ENCODE measurements at regions not wholly inside any gene's neighbourhood (a gene's known extent, or its start where the extent isn't known, plus 50 kb on each side); places are given as distances from the start of the nearest gene placed in this dataset.

DNA sequence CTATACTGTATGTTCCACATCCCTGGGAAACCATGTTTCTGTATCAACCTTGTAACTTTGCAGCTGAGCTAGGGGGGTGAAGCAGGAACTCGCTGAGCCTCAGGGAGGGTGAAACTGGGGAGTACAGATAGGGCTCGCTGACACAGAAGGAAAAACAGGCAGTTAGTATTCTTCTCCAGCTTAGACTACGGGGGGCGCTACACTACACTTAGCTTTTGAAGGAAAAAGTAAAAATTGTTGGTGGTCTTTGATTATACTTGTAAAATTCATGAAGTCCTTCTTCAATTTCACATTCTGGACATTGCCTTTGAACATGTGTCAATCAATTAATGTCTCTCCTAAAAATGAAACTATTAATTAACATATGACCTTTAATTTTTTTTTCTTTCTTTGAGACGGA lies 73.5 kb upstream of the RGMA start:
- DNase-seq (ENCODE audit: low spot score): no peak

DNA sequence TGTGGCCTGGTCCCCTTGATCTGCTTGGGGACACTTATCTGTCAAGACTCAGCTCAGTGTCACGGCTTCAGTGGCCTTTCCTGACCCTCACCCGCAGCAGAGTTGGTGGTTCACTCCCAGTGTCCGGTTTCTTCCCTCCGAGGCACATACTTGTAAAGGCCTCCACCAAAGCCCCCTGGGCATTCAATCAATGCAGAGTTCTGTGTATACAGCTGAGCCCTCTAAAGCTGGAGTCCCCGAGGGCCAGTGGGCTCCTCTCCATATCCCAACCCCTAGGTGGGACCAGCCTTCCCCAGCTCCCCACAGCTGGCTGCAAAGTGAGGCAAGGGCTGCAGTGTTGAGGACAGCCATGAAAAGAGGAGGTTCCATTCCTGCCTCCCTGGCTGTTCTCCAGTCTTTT lies 70.9 kb upstream of the RGMA start:
- DNase-seq (ENCODE audit: low spot score): no peak

DNA sequence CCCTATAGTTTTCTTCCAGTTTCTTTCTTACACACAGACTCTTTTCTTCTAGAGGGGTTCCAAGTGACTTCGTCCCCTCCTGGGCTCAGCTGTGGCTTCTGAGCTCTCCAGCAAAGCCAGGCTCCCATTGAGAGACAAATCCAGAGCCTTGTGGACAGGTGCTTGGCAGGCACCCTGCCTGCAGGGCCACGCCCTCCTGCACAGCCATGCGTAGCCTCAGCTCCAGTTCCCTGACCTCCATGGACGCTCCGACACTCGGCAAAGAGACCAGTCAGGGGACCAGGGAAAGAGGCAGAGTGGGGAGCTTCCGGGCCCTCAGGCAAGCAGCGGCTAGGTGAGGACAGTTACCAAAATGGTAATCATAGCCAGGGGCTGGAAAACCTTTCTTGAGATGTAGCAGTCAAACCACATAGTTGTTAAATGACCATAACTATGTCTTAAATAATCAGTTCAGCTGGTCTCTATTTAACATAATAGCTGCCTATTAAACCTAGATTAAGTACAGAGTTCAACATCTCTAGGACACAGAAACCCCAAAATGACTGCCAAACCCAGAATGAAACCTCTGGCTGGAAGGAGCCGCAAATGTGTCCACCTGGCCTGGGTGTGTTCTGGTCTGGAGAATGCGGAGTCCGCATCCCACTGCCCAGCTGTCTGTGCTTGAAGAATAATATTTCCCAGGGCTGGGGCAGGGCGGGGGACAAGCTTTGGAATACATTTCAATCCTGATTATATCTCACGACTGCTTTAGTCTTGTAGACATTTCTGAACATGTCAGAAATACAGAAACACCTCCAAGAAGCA lies 69.3 kb upstream of the RGMA start:
- DNase-seq (ENCODE audit: low spot score): no peak

DNA sequence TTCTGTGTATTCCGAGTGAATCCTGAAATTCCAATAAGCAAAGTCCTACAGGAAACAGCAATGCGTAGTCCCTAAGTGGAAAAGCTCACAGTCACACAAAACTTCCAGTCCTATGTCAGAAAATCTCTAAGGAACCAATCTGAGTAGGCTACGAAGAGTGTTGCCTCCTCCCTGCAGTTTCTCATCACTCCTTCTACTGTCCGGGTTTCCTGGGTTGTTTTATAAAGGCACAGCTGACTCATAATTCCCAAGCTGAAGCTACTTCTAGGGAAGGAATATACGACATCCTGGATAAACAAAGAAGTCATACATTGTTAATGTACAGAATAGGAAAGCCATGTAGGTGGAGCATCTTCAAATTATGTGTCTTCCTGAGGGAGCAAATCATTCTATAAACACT lies 65.7 kb upstream of the RGMA start:
- DNase-seq (ENCODE audit: low spot score): no peak

DNA sequence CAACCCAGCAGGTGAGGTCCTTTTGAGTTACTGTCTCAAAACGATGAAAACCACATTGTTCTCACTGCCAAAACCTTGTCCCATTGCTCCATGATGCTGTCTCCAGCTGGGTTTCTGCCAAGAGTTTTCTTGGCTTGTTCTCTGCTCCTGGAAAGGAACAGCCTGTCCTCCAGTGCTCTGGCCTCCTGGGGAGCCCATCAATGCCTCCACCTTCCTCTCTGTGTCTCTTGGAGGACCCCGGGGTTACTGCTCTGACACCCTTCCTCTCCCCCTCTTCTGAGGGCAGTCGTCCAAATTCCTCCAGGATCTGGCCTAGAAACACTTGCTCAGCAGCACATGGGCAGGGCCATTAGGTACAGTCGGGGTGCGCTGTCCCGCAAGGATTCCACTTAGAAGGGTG lies 63.9 kb upstream of the RGMA start:
- no peak for DNase-seq (ENCODE audit: low spot score)

DNA sequence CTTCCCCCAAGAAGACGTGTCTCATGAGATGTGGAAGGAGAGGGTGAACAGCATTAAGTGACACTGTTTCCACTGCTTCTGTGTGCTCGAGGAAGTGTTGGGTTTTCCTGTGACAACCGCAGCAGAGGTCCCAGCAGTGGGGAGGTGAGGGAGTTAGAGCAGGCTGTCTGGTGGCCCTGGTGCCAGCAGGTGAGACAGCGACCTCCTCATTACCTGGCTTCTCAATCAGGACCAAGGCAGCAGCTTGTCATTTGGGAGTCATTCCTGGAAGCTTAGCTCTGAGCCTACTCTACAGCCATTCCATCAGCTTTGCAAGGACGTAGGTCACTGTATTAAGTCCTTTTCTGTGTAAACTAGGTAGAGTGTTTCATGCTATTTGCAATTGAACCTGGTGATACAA lies 63.3 kb upstream of the RGMA start:
- no peak for DNase-seq (ENCODE audit: low spot score)

DNA sequence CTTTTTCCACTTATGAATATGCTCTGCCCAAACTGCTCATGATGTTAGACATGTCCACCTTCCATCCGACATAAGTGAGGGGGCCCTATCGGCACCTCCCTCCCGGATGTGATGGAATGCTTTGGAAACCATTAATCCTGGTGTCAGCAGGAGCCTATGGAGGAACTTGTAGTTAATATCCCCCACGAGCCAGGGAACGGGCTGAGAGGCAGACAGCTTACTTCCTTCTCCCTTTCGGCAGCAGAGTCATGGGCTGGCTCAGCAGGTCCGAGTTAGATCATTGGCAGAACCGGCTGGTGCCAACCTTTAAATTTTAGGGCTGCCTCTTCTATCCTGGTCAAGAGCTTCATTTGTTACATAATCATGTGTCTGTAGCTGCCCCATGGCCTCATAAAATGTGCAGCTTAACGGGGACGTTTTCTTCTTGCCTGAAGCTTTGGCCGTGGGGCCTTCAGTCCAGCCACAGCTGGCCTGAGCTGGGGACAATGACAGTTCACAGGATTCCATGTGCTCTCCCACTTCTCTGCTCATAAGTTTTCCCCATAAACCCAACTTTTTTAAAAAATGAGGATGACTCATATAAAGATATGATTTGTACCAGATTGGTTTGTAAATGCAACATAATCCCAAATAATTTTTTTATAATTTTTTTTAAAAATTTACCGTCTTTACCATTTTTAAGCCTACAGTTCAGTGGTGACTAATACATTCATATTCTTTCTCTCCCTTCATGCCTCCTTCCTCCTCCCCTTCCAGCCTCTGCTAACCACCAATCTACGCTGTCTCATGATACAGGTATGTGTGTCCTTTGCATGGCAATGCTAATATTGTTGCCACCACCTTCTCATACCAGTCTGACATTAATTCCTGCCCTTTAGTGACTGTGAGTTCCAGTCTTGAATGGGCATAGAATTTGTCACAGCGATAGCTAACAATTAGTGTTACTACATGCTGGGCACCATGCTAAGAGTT lies 62.2 kb upstream of the RGMA start:
- no peak for DNase-seq (ENCODE audit: low spot score)

DNA sequence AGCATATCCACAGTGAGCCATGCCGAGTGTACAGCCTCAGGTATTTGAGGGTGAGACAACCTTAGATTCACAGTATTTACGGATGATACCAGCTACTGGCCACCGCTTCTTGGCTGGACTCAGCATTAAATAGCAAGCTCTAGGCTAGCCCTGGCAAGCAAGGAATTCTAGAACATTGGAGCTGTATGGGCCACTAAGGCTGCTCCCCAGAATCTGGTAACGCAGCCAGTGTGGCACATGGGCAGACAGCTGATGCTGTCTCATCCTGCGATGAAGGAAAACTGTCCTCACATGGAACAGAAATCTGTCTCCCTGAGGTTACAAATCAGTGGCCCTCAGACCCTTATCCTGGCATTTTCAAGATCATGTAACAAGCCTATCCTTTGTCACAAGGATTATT lies 57.6 kb upstream of the RGMA start:
- DNase-seq (ENCODE audit: low spot score): no peak

DNA sequence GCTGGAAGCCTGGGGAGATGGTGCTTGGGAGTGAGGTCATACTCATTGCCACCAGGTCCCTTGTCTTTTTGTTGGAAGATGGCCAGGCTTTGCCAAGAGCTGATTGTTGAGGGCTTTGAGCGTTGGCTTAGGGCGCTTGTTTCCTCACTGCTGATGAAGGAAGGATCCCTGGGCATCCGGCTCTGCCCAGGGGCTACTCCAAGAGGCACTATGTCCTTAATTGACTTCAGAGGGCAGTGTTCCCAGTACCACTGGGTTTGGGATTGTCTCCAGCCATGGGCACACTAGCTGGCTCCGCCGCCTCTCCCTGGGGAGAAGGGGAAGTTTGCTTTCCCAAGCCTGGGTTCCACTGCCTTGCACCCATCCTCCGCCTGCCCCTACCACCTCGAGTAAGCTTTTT lies 57.2 kb upstream of the RGMA start:
- no peak for DNase-seq (ENCODE audit: low spot score)

DNA sequence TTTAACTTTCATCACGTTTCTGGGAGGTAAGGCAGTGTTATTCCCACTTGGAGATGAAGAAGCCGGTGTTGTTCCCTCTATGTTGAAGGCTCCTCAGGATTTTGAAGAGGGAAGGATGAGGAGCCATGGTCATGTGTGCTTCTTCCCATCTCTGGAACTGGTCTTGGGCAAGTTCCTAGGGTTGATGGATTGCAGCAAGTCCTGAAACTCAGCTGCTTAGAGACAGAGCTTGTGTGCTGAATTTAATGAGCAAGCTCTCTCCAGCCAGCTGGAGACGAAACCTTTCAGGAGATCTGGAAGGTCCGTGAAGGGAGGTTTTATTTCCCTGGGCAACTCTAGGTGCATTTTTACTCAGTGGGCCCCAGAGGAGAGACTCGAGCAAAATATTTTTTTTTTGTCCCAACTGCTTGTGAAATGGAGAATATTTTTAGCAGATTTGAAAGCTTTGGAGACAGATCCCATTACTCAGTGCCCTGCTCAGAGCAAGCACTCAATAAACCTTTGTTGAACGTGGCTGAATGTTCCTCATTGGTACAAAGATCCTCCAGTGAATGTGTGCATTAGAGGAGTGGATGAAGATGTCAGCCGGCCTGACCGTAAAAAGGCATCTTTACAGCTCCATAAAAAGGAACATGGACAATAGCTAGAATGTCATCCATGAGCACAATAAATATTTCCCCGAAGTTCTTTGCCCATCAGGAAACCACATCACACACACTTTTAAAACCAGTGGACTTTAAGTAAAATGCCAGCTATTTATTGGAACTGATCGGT lies 55.6 kb upstream of the RGMA start:
- DNase-seq (ENCODE audit: low spot score): no peak

DNA sequence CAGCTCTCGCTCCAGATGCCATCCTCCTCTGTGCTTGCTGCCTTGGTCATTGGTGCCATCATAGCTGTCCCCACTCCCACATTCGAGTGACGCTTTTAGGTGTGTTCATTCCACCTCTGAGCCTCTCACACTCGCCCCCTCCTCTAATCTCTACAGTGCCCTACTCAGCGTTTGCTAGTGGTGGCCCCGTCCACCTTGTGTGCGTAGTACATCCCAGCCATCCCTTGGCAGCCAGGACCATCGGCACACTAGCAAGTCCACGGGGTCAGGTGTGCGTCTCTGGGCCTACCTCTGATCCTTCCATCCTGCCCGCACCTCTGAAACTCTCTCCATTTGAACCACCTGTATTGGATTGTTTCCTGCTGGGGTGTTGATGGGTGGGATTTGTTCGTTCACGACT lies 54.2 kb upstream of the RGMA start:
- no peak for DNase-seq (ENCODE audit: low spot score)

DNA sequence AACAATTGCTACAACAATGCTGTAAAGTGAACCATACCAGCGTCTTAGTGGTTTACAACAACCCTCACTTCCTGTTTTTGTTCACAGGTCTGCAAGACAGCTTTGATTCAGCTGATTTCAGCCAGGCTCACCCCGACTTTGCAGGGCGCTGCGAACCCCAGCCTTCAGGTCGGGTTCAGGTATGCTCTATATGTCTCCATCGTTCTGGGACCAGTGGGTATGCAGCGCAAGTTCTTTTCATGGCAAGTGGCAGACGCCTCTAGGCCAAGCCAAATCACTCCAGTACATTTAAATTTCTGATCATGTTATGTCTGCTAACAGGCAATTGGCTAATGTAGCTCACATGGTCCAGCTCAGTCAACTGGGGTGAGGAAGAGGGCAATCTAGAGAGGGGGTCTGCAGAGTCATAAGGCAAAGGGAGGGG lies 52.4 kb upstream of the RGMA start:
- no peak for DNase-seq (ENCODE audit: low spot score)

DNA sequence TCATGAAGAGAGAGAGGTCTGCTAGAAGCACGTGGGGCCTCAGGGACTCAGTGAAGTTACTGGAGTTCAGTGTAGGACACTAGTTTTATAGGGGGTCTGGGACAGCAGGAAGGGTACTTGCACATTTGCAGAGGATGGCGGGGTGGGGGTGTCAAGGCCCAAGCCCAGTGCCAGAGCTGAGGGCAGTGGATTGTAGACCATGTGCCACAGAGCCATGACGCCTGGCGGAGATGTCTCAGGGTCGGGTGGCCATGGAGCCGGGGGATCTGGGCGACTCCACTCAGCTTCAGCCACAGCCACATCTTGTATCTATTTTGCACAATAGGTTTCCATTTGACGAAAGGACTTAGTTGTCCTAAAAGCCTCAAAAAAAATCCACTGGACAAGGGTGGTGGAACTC lies 50.4 kb upstream of the RGMA start:
- no peak for DNase-seq (ENCODE audit: low spot score)

DNA sequence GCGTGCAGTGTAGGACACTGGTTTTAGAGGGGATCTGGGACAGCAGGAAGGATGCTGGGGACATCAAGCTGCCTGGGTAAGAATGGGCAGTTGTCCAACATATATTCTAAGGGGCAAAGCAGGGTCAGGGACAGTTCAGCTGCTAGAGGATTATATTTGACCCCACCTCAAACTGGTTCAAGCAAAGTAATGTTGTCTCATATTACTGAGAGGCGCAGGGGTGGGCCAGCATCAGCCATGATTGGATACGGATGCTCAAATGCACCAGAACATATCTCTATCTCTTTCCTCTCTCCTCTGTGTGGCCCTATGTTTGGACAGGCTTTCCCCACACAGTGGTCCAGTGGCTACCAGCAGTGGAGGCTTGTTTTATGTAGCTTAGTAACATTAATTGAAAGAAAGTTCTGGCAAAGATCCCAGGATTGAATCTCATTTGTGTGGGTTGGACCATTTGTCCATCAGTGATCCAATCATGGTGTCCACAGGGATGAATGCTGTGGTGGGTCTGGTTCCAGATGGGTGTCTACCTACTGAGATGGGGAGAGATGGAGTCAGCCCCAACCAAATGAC lies 49.8 kb upstream of the RGMA start:
- DNase-seq (ENCODE audit: low spot score): no peak
